Natural killer cell (primary cell): ENCODE measurements at regions not wholly inside any gene's neighbourhood (a gene's known extent, or its start where the extent isn't known, plus 50 kb on each side); places are given as distances from the start of the nearest gene placed in this dataset.

Source experiments
- ATAC-seq, 3 donors: fragments of 150-1000 bp in 2 of 3; fragments of 200-7000 bp in 1 of 3; cut with Tn5 transposase; 1 replicate in 1 of 3; 2 replicates in 2 of 3; pipeline ENCODE4 v1.10.0; 2021; ENCODE audit warnings: mild to moderate bottlenecking in 2 of 3, moderate library complexity in 2 of 3
- DNase-seq, 2 donors: peaks; one replicate each; pipeline versions ENCODE4 v3.0.0 to v3.0.0-alpha.2; 2013 to 2021; ENCODE audit warnings: mixed read lengths in 1 of 2
- H3K27ac ChIP-seq: one replicate; pipeline ENCODE4 v1.5.1; 2013; ENCODE audit warnings: mild to moderate bottlenecking, low read length
- H3K27me3 ChIP-seq: one replicate; pipeline ENCODE4 v1.6.1; 2013; ENCODE audit warnings: low read length; ENCODE audit not compliant: control insufficient read depth, insufficient read depth
- H3K36me3 ChIP-seq: one replicate; pipeline ENCODE4 v1.6.1; 2013; ENCODE audit warnings: low read length; ENCODE audit not compliant: control insufficient read depth, insufficient read depth
- H3K4me1 ChIP-seq: one replicate; pipeline ENCODE4 v1.6.1; 2013; ENCODE audit warnings: low read length; ENCODE audit not compliant: control insufficient read depth, insufficient read depth
- H3K4me3 ChIP-seq: one replicate; pipeline ENCODE4 v1.5.1; 2013; ENCODE audit warnings: low read length
- H3K9me3 ChIP-seq: one replicate; pipeline ENCODE4 v1.6.1; 2013; ENCODE audit warnings: low read length; ENCODE audit not compliant: control insufficient read depth, insufficient read depth
- H3K27ac Mint-ChIP-seq, 2 donors: one replicate each; pipeline ENCODE4 v1.8.0; 2022; ENCODE audit warnings: mild to moderate bottlenecking in 2 of 2, mixed read lengths in 2 of 2, moderate library complexity in 1 of 2
- H3K27me3 Mint-ChIP-seq, 2 donors: one replicate each; pipeline ENCODE4 v1.8.0; 2022; ENCODE audit warnings: low read depth in 2 of 2, mixed read lengths in 2 of 2
- H3K36me3 Mint-ChIP-seq: one replicate; pipeline ENCODE4 v1.8.0; 2022; ENCODE audit warnings: mixed read lengths
- H3K4me1 Mint-ChIP-seq, 2 donors: one replicate each; pipeline ENCODE4 v1.8.0; 2022; ENCODE audit warnings: mixed read lengths in 2 of 2
- H3K4me3 Mint-ChIP-seq: one replicate; pipeline ENCODE4 v1.8.0; 2022; ENCODE audit warnings: mild to moderate bottlenecking, moderate library complexity, mixed read lengths
- H3K9me3 Mint-ChIP-seq, 2 donors: one replicate each; pipeline ENCODE4 v1.8.0; 2022; ENCODE audit warnings: mixed read lengths in 2 of 2
- CTCF ChIP-seq: fragments of 200-600 bp; IDR thresholded peaks from one replicate; pipeline ENCODE4 v1.8.0; 2022; ENCODE audit warnings: antibody characterized with exemption
- WGBS: methylation state at CpG from one replicate; pipeline ENCODE4 v1.1.7; 2013; ENCODE audit warnings: missing lambda C conversion rate; ENCODE audit not compliant: insufficient coverage; 5-methylcytosine and 5-hydroxymethylcytosine counted together
- intact Hi-C: fragments of 100-400 bp; cut with micrococcal nuclease; formaldehyde crosslinking; loops from one replicate; pipeline ENCODE4 v1.14.2; 2022

DNA sequence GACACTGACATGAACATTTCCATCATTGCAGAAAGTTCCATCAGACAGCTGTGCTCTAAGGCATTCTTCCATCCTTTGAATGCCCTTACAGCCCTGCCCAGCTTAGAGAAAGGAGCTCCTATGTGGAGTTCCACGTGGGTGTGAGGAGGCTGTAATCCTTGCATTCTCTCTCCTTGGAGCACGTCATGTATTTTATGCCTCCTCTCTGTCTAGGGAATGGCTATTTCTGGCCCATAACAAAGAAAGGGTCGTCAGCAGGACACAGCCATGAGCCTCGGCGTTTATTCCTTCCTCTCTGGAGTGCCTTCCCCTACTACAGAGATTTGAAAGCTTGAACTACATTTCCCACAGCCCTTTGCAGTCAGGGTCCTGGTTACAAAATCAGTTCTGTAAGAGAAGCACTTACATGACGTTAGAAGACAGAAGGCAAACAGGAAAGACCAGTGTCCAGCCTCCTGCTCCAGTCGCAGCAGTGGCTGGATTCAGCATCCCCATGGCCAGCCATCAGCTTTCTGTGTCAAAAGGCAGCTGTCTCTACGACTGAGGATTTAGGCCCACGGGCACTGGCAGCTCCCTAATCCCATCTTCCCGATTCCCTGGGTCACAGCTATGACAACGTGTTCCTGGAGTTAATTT lies 234.9 kb downstream of the TFCP2L1 start:
- no peak for TF ChIP-seq CTCF
- Histone ChIP-seq H3K27ac (no peak overlapping the region), H3K9me3 (no peaks in the 10 kb centered on the region), H3K27me3 (no peaks in the 10 kb centered on the region), H3K4me3 (no peak overlapping the region), H3K4me1 (no peaks in the 10 kb centered on the region), H3K36me3 (no peaks in the 10 kb centered on the region)
- WGBS: 65% methylated on average over 11 of the region's 11 CpGs
- Mint-ChIP-seq H3K4me1 (no peaks in the 10 kb centered on the region), H3K27me3 (no peaks in the 10 kb centered on the region), H3K9me3 (no peaks in the 10 kb centered on the region), H3K4me3 (no peak overlapping the region), H3K27ac (no peak overlapping the region), H3K36me3 (no peaks in the 10 kb centered on the region)
- DNase-seq: no peak
- ATAC-seq: no peak
- intact Hi-C loops: no loop called here

DNA sequence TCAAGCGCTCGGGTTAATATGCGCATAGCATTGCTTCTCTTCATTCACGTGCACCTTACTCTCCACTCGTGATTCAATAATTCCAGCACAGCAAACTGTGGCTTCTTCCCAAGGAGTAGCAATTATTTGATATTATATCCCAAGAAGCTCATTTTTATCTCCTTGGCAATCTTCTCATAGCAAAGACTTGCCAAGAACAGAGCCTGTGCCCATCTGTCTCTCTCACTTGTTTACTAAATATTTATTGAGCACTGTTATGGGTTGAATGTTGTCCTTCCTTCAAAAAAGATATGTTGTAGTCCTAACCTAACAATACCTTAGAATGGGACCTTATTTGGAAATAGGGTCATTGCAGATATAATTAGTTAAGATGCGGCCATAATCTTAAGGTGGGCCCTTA lies 233.7 kb downstream of the TFCP2L1 start:
- no peaks in the 10 kb centered on the region for H3K27me3 ChIP-seq
- no peaks in the 10 kb centered on the region for H3K36me3 ChIP-seq
- intact Hi-C loops: no loop called here
- no peak overlapping the region for H3K4me3 ChIP-seq
- Mint-ChIP-seq H3K27me3 (no peaks in the 10 kb centered on the region), H3K4me1 (no peaks in the 10 kb centered on the region), H3K9me3 (no peaks in the 10 kb centered on the region), H3K36me3 (no peaks in the 10 kb centered on the region), H3K4me3 (no peak overlapping the region), H3K27ac (no peak overlapping the region)
- no peak for TF ChIP-seq CTCF
- DNase-seq (no peak), ATAC-seq (no peak)
- WGBS: 83% methylated on average over 5 of the region's 6 CpGs
- H3K9me3 ChIP-seq: no peaks in the 10 kb centered on the region
- H3K4me1 ChIP-seq: no peaks in the 10 kb centered on the region
- no peak overlapping the region for H3K27ac ChIP-seq

- DNase-seq (no peak), ATAC-seq (no peak)
- H3K4me3 Mint-ChIP-seq: no peak overlapping the region
- H3K36me3 Mint-ChIP-seq: no peaks in the 10 kb centered on the region
- no peaks in the 10 kb centered on the region for H3K9me3 Mint-ChIP-seq
- 82% methylated on average over 10 of the region's 11 CpGs for WGBS
- Histone ChIP-seq H3K27ac (no peak overlapping the region), H3K4me1 (no peaks in the 10 kb centered on the region), H3K9me3 (no peaks in the 10 kb centered on the region), H3K27me3 (no peaks in the 10 kb centered on the region), H3K4me3 (no peak overlapping the region), H3K36me3 (no peaks in the 10 kb centered on the region)
- no peaks in the 10 kb centered on the region for H3K4me1 Mint-ChIP-seq
- no peak for TF ChIP-seq CTCF
- intact Hi-C loops: no loop called here
- no peaks in the 10 kb centered on the region for H3K27me3 Mint-ChIP-seq
- H3K27ac Mint-ChIP-seq: no peak overlapping the region
Observed at GRCh38 chr2:121052023-121052422, 233.0 kb downstream of the TFCP2L1 start.

GRCh38 chr2:121052521-121052920 lies 232.5 kb downstream of the TFCP2L1 start:
- Histone ChIP-seq H3K9me3 (no peaks in the 10 kb centered on the region), H3K4me1 (no peaks in the 10 kb centered on the region), H3K27ac (no peak overlapping the region), H3K4me3 (no peak overlapping the region), H3K27me3 (no peaks in the 10 kb centered on the region), H3K36me3 (no peaks in the 10 kb centered on the region)
- H3K36me3 Mint-ChIP-seq: no peaks in the 10 kb centered on the region
- H3K27me3 Mint-ChIP-seq: no peaks in the 10 kb centered on the region
- intact Hi-C loops: no loop called here
- TF ChIP-seq CTCF: no peak
- ATAC-seq (no peak), DNase-seq (no peak)
- 72% methylated on average over 6 of the region's 6 CpGs for WGBS
- H3K27ac Mint-ChIP-seq: no peak overlapping the region
- no peak overlapping the region for H3K4me3 Mint-ChIP-seq
- no peaks in the 10 kb centered on the region for H3K9me3 Mint-ChIP-seq
- H3K4me1 Mint-ChIP-seq: no peaks in the 10 kb centered on the region
